HG02981 (cell line): ENCODE measurements at regions not wholly inside any gene's neighbourhood (a gene's known extent, or its start where the extent isn't known, plus 50 kb on each side); places are given as distances from the start of the nearest gene placed in this dataset.
"Not testable (repeated sequence)": the region's sequence is repeated elsewhere in the genome, so short reads cannot be mapped to it uniquely, and the experiment has no call there.

ENCODE experiments used
- ATAC-seq: cut with Tn5 transposase; IDR thresholded peaks from one replicate; pipeline ENCODE4 v1.9.1; 2021; ENCODE audit warnings: mild to moderate bottlenecking, moderate library complexity; ENCODE audit not compliant: unreplicated experiment

DNA sequence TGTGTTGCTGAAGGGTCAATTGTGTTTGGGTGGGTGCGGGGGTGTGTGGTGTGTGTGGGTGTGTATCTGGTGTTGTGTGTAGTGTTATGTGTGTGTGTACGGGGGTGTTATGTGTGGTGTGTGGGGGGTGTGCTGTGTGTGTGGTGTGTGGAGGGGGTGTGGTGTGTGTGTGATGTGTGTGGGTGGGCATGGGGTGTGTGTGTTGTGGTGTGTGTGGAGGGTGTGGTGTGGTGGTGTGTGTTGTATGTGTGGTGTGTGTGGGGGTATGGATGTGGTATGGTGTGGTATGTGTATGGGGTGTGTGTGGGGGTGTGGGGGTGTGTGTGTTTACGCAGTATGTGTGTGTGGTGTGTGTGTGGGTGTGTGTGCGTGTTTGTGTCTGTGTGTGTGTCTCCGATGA, 110.8 kb downstream of the ZNF22 start:
- ATAC-seq = no peak

DNA sequence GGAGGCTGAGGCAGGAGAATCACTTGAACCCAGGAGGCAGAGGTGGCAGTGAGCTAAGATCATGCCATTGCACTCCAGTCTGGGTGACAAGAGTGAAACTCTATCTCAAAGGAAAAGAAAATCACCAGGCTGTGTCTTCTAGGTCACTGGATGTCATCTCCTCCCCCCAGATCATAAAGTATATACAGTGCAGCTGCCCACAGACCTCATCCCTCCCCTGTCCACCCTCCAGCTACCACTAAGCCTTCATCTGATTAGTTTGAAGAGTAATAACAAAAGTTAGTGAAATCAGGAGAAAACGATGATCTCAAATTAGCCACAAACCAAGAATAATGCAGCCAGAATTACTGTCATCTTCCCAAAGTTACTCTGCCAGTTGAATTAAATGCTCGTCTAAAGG, 117.2 kb downstream of the ZNF22 start:
- not testable (repeated sequence) for ATAC-seq

GRCh38 chr10:45118929-45119328, 118.2 kb downstream of the ZNF22 start:
- no peak for ATAC-seq

DNA sequence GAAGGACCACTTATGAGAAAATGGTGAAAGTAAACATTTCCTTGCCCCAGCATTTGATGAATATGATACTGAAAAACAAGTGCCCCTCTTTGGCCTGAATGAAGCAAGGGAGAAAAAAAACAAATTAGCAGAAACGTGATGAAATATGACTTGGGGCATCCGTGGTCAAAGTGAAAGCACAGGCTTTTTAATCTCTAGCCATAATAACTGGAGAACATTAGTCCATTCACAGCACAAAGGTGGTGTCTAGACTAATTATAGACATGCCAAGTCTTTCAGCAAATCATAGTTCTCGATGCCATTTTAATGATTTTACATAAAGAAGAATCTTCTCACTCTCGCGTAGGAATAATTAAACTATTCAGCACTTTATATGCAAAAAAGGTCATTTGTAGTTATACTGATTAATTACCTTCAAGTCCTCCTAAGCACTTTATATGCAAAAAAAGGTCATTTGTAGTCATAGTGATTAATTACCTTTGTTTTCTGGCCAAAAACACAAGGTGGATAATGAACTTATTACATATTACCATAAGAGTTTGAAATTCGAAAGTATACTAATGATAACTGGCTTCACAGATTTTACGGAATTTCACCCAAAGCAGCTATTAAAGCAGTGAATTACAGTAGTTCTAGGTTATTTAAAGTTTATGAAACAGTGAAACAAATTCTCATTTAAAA, 121.6 kb downstream of the ZNF22 start:
- ATAC-seq = not testable (repeated sequence)

DNA sequence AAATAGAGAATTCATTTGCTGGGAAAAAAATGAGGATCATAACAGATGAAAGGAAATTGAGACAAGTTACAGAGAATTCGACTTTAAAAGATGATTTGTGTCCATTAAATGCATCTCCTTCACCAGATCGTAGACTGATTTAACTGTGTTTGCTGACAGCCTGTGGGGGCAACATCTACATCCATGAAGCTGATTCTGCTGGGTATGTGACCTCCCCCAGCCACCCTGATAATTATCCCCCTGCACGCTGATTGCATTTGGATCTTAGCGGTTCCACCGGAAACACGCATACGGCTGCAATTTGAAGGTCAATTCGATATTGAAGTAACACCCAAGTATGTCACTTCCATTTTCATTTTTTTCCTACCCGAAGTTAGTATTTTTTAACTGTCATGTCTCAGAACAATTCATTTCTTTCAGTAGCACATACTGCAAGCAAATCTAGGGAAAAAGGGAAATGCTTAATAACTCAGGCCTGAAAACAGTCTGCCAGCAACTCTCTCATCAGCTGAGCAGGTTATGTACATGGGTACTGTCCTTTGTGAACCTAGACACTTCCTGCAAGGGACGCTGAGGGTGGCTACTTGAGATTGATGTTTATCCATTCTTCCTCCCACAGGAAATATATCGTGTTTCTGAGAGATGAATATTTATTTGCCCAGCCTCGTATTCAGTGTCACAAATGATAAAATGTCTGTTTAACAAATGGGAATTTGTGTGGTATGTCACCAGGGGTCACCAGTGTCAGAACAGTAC, 134.9 kb downstream of the ZNF22 start:
- ATAC-seq = no peak

DNA sequence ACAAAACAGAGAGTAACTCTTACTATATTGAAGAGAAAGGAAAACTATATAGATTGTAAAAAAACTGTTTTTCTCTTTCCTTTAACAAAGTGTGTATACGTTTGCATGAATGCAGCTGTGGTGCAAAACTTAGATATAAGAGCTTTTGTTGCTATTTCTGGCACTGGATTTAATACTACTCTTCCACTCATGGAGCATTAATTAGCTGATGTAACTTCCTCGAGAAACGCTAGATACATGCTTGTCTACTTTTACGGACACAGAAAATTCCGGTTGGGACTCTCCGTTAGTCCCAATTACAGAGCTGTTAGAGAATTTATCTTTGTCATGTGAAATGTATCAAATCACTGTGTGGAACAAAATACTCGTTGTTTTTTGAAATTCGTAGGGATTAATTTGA, 135.5 kb downstream of the ZNF22 start:
- ATAC-seq = no peak

DNA sequence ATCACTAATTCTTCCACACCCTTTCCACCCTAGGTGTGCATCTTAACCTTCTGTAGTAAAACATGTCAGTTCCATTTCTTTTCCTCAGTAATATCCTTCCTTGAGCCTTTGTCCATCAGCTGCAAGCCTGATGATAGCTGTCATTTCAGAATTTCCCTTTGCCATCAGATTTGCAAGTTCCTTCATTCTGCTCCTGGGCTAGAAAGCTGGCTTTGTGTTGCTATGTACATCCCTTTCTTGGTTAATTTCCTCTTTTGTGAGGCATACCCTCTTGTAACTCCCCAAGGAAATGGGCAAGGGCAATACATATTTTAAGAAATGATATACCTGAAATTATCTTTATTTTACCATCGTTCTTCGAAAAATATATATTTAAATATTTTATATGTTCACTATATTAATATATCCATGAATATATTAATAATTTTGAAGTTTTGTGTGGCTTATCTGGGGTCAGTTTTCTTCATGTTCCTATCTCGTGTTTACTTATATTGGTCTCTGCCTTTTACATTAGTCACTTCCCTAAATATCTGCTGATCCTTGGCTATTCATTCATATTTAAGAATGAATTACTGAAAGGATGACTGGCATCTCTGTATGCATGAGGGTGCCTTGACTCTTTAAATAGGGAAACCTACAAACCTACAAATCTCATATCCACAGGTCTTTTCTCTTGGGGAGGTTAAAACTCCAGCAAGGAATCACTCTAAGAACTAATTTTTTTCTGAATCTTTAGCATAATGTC, 143.8 kb downstream of the ZNF22 start:
- ATAC-seq = no peak

DNA sequence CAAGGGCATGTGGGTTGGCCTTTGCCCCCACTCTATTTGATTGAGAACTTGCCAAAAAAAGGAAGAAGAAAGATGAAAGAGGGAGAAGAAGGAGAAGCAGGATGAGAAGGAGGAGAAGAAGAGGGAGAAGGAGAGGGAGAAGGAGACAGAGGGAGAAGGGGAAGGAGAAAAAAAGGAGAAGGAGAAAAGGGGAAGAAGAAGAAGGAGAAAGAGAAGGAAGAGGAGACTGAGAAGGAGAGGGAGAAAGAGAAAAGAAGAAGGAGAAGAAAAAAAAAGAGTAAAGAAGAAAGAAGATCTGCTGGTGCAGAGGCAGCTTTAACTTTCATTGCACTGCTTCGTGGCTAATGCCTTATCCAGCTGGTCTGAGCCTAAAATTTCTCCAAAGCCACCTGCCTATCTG, 144.4 kb downstream of the ZNF22 start:
- not testable (repeated sequence) for ATAC-seq

- ATAC-seq = no peak
These were observed 146.3 kb downstream of the ZNF22 start for GRCh38 chr10:45147000-45147399.

- ATAC-seq = no peak
These were observed 150.3 kb downstream of the ZNF22 start for GRCh38 chr10:45150997-45151396.

DNA sequence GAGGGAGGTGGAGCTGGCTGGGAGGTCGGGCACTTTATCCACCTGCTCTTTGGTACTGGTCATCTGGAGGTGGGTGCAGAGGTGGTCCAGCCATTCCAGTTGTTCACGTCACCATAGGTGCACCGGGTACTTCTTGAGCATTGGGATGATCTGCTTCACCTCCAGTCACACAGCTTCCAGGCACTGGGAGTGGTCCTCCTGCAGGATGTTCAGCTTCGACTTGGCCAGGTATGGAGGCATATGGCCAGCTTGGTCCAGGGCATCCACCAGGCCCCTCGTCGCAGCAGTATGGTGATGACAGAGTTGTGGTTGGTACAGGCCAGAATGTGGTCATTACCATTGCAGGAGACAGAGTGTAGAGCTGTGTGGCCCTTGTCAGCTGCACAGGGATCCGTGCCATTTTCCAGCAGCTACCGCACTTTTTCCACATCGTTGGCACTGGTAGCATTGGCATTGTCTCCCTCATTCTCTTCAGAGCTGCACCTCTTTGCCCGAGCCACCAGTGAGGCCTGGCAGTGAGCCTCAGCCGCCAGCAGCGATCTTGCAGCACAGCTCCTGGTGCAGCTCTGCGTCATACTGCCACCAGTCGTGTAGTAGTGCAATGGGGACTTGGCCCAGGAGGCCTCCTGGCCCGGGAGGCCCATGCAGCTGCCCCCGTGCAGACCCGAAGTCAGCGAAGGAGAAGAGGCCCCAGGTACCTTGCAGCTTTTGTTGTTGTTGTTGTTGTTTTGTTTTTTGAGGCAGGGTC, 150.9 kb downstream of the ZNF22 start:
- no peak for ATAC-seq

DNA sequence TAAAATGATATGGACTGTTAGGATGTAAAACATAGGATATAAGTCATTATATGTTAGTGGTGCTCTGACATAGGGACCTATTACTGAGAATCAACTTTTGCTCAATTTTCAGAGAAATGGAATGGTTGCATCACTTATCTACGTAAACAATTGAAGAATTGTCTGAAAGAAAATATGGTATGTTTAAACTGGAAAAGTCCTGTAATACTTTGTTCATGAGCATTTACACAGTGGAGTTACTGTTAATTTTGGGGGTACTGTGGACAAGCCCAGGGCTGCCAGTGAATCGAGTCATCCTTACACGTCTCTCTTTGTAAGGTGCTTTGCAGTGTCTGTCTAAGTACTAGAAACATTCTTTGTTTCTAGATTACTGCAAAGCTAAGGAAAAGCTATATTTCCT, 152.0 kb downstream of the ZNF22 start:
- no peak for ATAC-seq

- no peak for ATAC-seq
These were observed 153.8 kb downstream of the ZNF22 start for GRCh38 chr10:45154502-45154901.

GRCh38 chr10:45155784-45156183, 155.1 kb downstream of the ZNF22 start:
- ATAC-seq = no peak

- ATAC-seq = no peak
These were observed 155.1 kb downstream of the OR13A1 start for GRCh38 chr10:45160271-45160670.

- no peak for ATAC-seq
These were observed 152.0 kb downstream of the OR13A1 start for GRCh38 chr10:45163315-45163975.

- ATAC-seq = not testable (repeated sequence)
These were observed 139.8 kb downstream of the OR13A1 start for GRCh38 chr10:45175520-45176118.

- no peak for ATAC-seq
These were observed 135.7 kb downstream of the OR13A1 start for GRCh38 chr10:45179691-45180090.

GRCh38 chr10:45180507-45180906, 134.9 kb downstream of the OR13A1 start:
- ATAC-seq = no peak
